ENCODE measurements at regions not wholly inside any gene's neighbourhood (a gene's known extent, or its start where the extent isn't known, plus 50 kb on each side); places are given as distances from the start of the nearest gene placed in this dataset.

- no peak for TF ChIP-seq CTCF (IDR thresholded peaks at IDR 0.05)
- no peak for TF ChIP-seq POLR2A (IDR thresholded peaks at IDR 0.05)
These were observed 678.0 kb upstream of the CDH2 start for GRCh38 chr18:28854964-28855363.

Data from lower leg skin (tissue), 3 donors.